HFF-Myc (cell line): ENCODE measurements at regions not wholly inside any gene's neighbourhood (a gene's known extent, or its start where the extent isn't known, plus 50 kb on each side); places are given as distances from the start of the nearest gene placed in this dataset.

Experiments used
- DNase-seq: peaks from one replicate; pipeline ENCODE4 v3.0.0-alpha.2; 2011; ENCODE audit warnings: low read depth; ENCODE audit errors: extremely low read depth
- H3K4me3 ChIP-seq: replicated peaks from 2 replicates; pipeline ENCODE4 v1.5.1; 2011; ENCODE audit warnings: low read depth, mild to moderate bottlenecking, control low read depth, low read length
- TF ChIP-seq, protein P1 (sequence below): IDR thresholded peaks from 2 replicates; pipeline ENCODE4 v1.5.1; 2012; ENCODE audit warnings: mild to moderate bottlenecking, low read depth, low read length, control low read depth; ENCODE audit errors: missing control alignments

DNA sequence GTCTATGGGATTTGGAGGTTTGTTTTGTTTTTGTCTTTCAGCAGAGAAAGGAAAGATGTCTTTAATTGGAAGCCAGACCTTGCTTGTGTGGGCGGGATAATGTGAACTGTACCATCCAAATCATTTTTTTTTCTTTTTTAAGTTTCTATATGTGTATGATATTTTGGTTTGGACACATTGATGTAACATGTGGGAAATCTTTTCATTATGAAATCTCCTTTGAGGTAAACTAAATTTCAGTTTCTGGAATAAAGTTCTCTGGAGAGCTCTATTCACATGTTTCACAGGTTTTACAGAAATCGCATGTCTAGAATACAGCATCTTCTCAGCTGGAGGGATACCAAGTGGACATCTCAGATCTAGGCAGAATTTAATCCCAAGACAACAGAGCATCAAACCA lies 451.5 kb upstream of the MDFIC2 start:
- H3K4me3 ChIP-seq = no peak overlapping the region
- DNase-seq = no peak
- TF ChIP-seq, protein P1, sequence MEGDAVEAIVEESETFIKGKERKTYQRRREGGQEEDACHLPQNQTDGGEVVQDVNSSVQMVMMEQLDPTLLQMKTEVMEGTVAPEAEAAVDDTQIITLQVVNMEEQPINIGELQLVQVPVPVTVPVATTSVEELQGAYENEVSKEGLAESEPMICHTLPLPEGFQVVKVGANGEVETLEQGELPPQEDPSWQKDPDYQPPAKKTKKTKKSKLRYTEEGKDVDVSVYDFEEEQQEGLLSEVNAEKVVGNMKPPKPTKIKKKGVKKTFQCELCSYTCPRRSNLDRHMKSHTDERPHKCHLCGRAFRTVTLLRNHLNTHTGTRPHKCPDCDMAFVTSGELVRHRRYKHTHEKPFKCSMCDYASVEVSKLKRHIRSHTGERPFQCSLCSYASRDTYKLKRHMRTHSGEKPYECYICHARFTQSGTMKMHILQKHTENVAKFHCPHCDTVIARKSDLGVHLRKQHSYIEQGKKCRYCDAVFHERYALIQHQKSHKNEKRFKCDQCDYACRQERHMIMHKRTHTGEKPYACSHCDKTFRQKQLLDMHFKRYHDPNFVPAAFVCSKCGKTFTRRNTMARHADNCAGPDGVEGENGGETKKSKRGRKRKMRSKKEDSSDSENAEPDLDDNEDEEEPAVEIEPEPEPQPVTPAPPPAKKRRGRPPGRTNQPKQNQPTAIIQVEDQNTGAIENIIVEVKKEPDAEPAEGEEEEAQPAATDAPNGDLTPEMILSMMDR = no peak

DNA sequence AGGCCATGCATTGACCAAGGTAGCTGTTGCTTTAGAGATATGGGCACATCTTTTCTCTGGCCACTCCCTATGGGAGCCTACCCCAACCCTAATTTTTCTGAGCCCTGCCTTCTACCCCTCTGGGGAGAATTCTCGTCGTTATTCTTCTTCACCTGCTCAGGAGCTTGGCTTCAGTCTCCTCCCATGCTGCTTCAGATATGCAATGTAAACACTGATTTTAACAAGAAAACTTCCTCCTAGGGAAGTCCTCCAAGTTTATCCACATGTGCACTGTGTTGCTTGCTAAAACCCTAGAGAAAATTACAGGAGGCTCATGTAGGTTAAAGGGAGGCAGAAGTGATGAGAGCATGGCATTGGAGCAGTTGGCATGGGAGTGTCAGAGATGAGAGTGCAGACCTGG lies 445.2 kb upstream of the MDFIC2 start:
- H3K4me3 ChIP-seq = no peak overlapping the region
- TF ChIP-seq, protein P1 = no peak
- DNase-seq = no peak

DNA sequence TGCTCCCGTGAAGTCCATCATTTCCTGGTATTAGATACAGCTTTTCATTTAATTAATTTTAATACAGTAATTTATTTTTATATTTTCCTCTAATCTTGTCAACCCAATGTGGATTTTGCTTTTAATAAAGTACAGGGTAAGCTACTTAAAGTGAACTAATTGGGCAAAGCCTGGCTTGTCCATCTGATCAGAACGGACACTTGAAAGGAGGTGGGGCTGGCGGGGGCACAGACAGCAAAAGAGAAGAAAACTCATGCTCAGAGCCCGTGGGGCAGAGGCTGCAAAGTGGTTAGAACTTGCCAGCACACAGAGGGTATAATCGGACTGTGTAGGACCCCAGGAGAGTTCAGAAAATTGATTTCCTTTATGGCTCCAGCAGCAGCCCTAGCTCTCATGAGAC lies 443.1 kb upstream of the MDFIC2 start:
- TF ChIP-seq, protein P1 = no peak
- no peak for DNase-seq
- no peak overlapping the region for H3K4me3 ChIP-seq

DNA sequence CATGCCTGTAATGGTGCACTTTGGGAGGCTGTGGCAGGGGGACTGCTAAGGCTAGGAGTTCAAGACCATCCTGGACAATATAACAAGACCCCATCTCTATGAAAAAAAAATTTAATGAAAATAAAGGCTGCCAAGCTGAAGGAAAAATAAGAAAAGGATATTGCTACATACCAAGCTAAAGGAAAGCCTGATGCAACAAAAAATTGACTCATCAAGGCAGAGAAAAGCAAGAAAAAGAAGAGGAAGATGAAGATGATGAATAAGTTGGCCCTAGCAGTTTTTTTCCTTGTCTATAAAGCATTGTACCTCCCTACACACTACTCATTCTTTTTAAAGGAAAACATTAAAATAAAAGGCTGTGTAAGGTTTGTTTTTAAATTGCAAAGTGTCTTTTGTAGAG lies 441.9 kb upstream of the MDFIC2 start:
- no peak overlapping the region for H3K4me3 ChIP-seq
- no peak for DNase-seq
- TF ChIP-seq, protein P1 = no peak

DNA sequence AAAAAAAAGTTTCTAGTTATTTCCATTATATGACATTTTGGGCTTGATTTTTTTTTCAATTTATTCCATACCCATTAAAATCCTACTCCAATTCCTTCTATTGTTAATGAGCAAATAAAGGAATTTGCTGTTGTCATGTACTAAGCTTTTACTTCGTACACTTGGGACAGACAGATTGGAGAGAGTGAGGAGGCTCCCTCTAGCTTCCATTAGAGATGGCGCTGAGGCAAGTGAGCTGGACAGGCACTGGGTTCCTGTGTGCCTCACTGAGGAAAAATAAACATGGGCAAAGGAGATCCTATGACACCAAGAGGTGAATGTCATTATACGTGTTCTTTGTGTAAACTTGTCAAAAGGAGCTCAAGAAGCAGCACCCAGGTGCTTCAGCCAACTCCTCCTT lies 441.1 kb upstream of the MDFIC2 start:
- TF ChIP-seq, protein P1 = peak; percentile 23
- no peak overlapping the region for H3K4me3 ChIP-seq
- DNase-seq = no peak

DNA sequence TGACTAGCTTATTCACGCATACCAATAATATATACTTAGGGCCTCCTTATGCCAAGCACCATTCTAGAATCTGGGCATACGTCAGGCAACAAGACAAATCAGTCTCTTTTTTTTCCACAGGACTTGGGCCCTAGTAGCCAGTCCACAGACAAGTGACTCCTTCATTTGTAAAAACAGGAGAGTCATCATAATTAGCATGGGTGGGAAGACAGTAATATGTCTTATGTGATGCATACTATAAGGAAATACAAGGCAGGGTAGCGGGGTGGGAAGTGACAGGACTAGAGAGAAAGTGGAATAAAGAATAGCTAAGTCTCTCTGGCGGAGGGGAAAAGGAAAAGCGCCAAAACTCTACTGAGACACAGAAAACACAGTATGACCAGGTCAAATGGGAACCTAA lies 439.6 kb upstream of the MDFIC2 start:
- TF ChIP-seq, protein P1 = no peak
- H3K4me3 ChIP-seq = no peak overlapping the region
- DNase-seq = no peak

DNA sequence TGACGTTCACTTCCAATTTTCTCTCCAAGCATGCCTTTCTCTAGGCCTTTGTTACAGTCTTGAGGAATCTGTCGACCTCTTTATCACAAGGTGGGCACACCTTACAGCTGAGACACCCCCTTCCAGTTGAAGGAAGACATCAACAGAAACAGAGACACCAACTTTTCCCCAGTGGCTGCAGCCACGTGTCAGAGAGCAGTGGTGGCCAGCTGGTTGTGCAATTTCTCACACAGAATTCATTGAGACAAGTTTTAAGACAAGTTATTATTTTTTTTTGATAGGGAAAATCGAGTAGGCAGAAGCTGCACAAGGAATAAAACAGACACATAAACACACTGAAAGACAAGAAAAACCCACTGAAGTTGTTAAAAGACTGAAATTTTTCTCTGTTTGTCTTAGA lies 436.7 kb upstream of the MDFIC2 start:
- TF ChIP-seq, protein P1 = no peak
- DNase-seq = no peak
- H3K4me3 ChIP-seq = no peak overlapping the region
